ENCODE measurements at regions not wholly inside any gene's neighbourhood (a gene's known extent, or its start where the extent isn't known, plus 50 kb on each side); places are given as distances from the start of the nearest gene placed in this dataset.

- TF ChIP-seq CTCF (IDR thresholded peaks at IDR 0.05; ENCODE audit: insufficient read depth, low read length), result no peak
Observed at GRCh38 chr17:79306424-79307318, 232.0 kb downstream of the ENGASE start.

GRCh38 chr17:79305768-79306423 is 231.3 kb downstream of the ENGASE start:
- DNase-seq (ENCODE audit: low read depth), result peak; percentile 37
- H3K4me3 ChIP-seq (ENCODE audit: low read depth, low read length), result no peak overlapping the region
- peak; percentile 9 for TF ChIP-seq CTCF (IDR thresholded peaks at IDR 0.05; ENCODE audit: insufficient read depth, low read length)

More at GRCh38 chr17:79306424-79307318, 232.0 kb downstream of the ENGASE start:
- peak; percentile 5 for DNase-seq (ENCODE audit: low read depth)
- no peak overlapping the region for H3K4me3 ChIP-seq (ENCODE audit: low read depth, low read length)

GRCh38 chr17:79305376-79305767 is 230.7 kb downstream of the ENGASE start:
- TF ChIP-seq CTCF (IDR thresholded peaks at IDR 0.05; ENCODE audit: insufficient read depth, low read length), result no peak
- no peak overlapping the region for H3K4me3 ChIP-seq (ENCODE audit: low read depth, low read length)
- DNase-seq (ENCODE audit: low read depth), result no peak

GRCh38 chr17:79304884-79305283 is 230.3 kb downstream of the ENGASE start:
- TF ChIP-seq CTCF (IDR thresholded peaks at IDR 0.05; ENCODE audit: insufficient read depth, low read length), result no peak
- no peak for DNase-seq (ENCODE audit: low read depth)
- H3K4me3 ChIP-seq (ENCODE audit: low read depth, low read length), result no peak overlapping the region

GRCh38 chr17:79303641-79304205 is 229.1 kb downstream of the ENGASE start:
- no peak for TF ChIP-seq CTCF (IDR thresholded peaks at IDR 0.05; ENCODE audit: insufficient read depth, low read length)
- no peak for DNase-seq (ENCODE audit: low read depth)
- H3K4me3 ChIP-seq (ENCODE audit: low read depth, low read length), result no peak overlapping the region

- DNase-seq (ENCODE audit: low read depth), result no peak
- TF ChIP-seq CTCF (IDR thresholded peaks at IDR 0.05; ENCODE audit: insufficient read depth, low read length), result no peak
- no peak overlapping the region for H3K4me3 ChIP-seq (ENCODE audit: low read depth, low read length)
Observed at GRCh38 chr17:79301469-79301868, 226.8 kb downstream of the ENGASE start.

Data from fibroblast of the aortic adventitia (primary cell).